ENCODE measurements at regions not wholly inside any gene's neighbourhood (a gene's known extent, or its start where the extent isn't known, plus 50 kb on each side); places are given as distances from the start of the nearest gene placed in this dataset.

DNA sequence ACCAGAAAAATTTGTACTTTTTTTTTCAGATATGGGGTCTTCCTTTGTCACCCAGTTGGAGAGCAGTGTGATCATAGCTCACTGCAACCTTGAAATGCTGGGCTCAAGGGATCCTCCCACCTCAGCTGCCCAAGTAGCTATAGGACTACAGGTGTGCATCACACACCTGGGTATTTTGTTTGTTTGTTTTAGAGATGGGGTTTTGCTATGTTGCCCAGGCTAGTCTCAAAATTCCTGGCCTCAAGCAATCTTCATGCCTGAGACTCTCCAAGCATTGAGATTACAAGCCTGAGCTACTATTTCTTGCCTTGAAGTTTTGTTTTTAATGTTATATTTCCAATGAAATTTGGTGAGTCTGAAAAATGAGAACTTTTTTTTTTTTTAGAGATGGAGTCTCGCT is 847.8 kb downstream of the TRIML1 start:
- TF ChIP-seq, protein P1, sequence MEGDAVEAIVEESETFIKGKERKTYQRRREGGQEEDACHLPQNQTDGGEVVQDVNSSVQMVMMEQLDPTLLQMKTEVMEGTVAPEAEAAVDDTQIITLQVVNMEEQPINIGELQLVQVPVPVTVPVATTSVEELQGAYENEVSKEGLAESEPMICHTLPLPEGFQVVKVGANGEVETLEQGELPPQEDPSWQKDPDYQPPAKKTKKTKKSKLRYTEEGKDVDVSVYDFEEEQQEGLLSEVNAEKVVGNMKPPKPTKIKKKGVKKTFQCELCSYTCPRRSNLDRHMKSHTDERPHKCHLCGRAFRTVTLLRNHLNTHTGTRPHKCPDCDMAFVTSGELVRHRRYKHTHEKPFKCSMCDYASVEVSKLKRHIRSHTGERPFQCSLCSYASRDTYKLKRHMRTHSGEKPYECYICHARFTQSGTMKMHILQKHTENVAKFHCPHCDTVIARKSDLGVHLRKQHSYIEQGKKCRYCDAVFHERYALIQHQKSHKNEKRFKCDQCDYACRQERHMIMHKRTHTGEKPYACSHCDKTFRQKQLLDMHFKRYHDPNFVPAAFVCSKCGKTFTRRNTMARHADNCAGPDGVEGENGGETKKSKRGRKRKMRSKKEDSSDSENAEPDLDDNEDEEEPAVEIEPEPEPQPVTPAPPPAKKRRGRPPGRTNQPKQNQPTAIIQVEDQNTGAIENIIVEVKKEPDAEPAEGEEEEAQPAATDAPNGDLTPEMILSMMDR (IDR thresholded peaks at IDR 0.05; ENCODE audit: extremely low read depth, missing control alignments), result no peak
- DNase-seq (ENCODE audit: low spot score), result no peak

DNA sequence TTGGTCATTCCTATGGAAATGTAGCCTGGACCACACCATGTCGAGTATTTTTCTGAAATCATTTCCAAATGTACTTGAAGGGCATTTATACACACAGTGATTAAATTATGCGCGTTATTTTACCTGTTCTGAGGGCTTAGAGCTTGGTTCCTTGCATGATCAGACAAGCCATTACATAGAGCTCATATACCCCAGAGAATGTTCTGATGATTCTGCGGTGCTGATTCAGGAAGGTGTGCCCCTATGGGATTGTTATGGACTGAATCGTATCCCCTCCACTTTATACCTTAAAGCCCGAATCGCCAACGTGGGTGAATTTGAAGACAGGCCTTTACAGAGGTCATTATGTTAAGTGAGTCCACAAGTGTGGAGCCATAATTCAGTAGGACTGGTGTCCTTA is 848.9 kb downstream of the TRIML1 start:
- no peak for DNase-seq (ENCODE audit: low spot score)
- TF ChIP-seq, protein P1 (IDR thresholded peaks at IDR 0.05; ENCODE audit: extremely low read depth, missing control alignments), result no peak

DNA sequence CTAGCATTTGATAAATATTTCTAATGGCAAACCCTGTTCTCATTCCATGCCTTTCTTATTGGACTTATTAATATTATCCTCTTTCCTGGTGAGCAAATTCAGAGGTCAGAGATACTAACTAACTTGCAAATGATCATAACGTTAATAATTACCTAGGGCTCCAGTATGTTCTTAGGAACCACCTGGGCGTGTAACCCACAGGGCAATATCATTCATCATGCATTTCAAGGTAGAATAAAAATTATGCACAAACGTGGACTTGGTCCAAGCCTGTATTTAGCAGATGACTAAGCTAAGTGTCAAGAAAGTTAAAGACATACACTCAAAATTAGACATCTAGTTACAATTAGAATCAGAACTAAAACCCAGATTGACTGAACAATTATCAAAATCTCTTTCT is 850.1 kb downstream of the TRIML1 start:
- no peak for DNase-seq (ENCODE audit: low spot score)
- TF ChIP-seq, protein P1 (IDR thresholded peaks at IDR 0.05; ENCODE audit: extremely low read depth, missing control alignments), result no peak

DNA sequence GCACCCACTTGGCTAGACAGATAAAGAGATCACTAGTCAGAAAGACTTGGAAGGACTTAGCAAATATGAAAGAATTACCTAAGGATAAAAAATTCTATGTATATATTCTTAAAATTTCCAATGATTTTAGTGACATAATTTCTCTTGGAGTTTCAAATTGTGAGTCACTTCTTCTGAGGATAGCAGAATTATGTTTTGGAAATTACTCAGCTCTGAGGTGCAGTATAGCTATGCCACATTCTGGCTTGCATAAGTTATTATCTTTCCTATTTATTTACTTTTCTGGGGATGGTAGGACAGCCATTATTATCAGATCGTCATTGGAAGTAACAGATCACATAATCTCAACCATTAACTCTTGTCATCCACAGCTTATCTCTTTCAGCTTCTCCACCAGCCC is 853.5 kb downstream of the TRIML1 start:
- DNase-seq (ENCODE audit: low spot score), result no peak

DNA sequence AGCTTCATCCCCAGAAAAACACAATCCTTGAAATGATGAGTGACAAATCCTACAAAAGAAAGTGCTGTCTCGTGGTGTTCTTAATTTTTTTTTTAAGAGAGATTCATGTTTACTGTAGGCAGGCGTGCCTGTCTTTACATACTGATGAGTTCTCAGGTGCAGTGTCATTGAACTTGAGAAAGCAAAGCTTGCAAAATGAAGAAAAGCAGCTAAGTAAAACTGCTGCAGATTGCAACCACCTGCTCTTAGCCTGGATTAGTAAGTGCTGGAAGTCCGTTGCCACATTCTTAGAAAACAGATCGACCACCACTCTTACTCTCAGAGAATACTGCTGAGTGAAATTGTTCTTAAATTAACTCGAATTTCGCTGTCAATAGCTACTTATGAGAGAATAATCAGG is 854.6 kb downstream of the TRIML1 start:
- DNase-seq (ENCODE audit: low spot score), result no peak
- TF ChIP-seq, protein P1 (IDR thresholded peaks at IDR 0.05; ENCODE audit: extremely low read depth, missing control alignments), result no peak

More for the DNA sequence above, 853.5 kb downstream of the TRIML1 start:
- TF ChIP-seq, protein P1 (IDR thresholded peaks at IDR 0.05; ENCODE audit: extremely low read depth, missing control alignments), result no peak

DNA sequence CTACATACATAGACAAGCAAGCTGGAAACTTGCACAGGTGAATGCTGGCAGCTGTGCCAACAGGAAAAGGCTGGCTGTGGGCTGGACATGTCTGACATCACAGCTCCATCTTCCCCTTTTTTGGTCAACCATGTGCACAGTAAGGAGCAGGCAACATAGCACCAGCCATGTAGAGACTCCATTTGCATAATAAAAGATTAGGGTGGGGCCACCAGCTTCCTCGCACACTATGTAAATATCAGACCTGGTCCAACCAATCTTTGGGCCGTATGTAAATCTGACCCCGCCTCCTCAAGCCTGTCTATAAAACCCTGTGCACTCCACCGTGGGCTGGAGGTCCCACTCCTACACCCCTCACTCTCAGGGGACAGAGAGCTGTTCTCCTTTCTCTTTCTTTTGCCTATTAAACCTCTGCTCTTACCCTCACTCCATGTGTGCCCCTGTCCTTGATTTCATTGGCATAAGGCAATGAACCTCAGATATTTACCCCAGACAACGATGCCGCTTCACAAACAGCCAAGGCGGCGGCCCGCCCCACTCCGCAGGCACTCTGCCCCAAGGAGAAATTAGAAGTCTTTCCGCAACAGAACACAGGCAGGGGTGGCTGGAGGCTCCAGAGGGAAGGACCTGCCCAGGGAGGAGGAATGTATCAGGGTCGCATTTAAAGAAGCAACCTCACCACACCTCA is 862.2 kb downstream of the TRIML1 start:
- no peak for DNase-seq (ENCODE audit: low spot score)
- TF ChIP-seq, protein P1 (IDR thresholded peaks at IDR 0.05; ENCODE audit: extremely low read depth, missing control alignments), result no peak

DNA sequence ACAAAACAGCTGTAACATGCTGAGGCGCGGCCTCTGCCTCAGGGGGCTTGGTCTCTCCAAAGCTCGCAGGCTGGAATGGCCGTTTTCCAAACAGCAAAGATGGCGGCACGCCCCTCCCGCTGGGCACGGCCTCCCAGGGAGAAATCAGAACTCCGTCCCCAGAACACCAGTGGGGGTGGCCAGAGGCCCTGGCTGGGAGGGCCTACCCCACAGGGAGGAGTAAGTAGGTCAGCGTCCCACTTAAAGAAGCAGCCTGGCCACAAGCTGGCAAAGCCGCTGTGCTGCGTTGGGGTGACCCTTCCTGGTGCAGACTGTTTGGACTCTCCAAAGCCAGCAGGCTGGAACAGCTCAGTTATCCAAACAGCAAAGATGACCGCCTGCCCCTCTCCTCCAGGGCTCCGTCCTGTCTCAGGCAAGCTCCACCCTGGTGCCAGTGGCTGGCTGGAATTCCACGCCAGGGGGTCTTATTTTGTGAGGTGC is 862.8 kb downstream of the TRIML1 start:
- TF ChIP-seq, protein P1 (IDR thresholded peaks at IDR 0.05; ENCODE audit: extremely low read depth, missing control alignments), result no peak
- DNase-seq (ENCODE audit: low spot score), result no peak
